ENCODE measurements at regions not wholly inside any gene's neighbourhood (a gene's known extent, or its start where the extent isn't known, plus 50 kb on each side); places are given as distances from the start of the nearest gene placed in this dataset.

GRCh38 chr5:36441280-36441679, 139.6 kb upstream of the RANBP3L start:
- TF ChIP-seq, protein P1, sequence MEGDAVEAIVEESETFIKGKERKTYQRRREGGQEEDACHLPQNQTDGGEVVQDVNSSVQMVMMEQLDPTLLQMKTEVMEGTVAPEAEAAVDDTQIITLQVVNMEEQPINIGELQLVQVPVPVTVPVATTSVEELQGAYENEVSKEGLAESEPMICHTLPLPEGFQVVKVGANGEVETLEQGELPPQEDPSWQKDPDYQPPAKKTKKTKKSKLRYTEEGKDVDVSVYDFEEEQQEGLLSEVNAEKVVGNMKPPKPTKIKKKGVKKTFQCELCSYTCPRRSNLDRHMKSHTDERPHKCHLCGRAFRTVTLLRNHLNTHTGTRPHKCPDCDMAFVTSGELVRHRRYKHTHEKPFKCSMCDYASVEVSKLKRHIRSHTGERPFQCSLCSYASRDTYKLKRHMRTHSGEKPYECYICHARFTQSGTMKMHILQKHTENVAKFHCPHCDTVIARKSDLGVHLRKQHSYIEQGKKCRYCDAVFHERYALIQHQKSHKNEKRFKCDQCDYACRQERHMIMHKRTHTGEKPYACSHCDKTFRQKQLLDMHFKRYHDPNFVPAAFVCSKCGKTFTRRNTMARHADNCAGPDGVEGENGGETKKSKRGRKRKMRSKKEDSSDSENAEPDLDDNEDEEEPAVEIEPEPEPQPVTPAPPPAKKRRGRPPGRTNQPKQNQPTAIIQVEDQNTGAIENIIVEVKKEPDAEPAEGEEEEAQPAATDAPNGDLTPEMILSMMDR (IDR thresholded peaks at IDR 0.05; ENCODE audit: low read depth, low read length, poor library complexity, severe bottlenecking) = no peak
- no peak for TF ChIP-seq EZH2phosphoT487 (IDR thresholded peaks at IDR 0.05; ENCODE audit: borderline replicate concordance, low read length)

Measured in DOHH2 (cell line).